Glutamatergic neuron (in vitro differentiated cells): ENCODE measurements at regions not wholly inside any gene's neighbourhood (a gene's known extent, or its start where the extent isn't known, plus 50 kb on each side); places are given as distances from the start of the nearest gene placed in this dataset.

ENCODE experiments used
- DNase-seq: peaks from one replicate; pipeline ENCODE4 v3.0.0; 2022
- H3K27ac Mint-ChIP-seq: one replicate; pipeline ENCODE4 v1.8.0; 2020; ENCODE audit warnings: mild to moderate bottlenecking, mixed read lengths, inconsistent platforms; ENCODE audit not compliant: unreplicated experiment
- H3K27me3 Mint-ChIP-seq: one replicate; pipeline ENCODE4 v1.8.0; 2020; ENCODE audit warnings: mild to moderate bottlenecking, moderate library complexity, mixed read lengths, inconsistent platforms; ENCODE audit not compliant: unreplicated experiment
- H3K36me3 Mint-ChIP-seq: one replicate; pipeline ENCODE4 v1.8.0; 2020; ENCODE audit warnings: mild to moderate bottlenecking, mixed read lengths, inconsistent platforms; ENCODE audit not compliant: unreplicated experiment
- H3K4me1 Mint-ChIP-seq: one replicate; pipeline ENCODE4 v1.8.0; 2020; ENCODE audit warnings: mild to moderate bottlenecking, low read depth, mixed read lengths, inconsistent platforms; ENCODE audit not compliant: unreplicated experiment
- H3K4me3 Mint-ChIP-seq: one replicate; pipeline ENCODE4 v1.8.0; 2020; ENCODE audit warnings: mild to moderate bottlenecking, mixed read lengths, inconsistent platforms; ENCODE audit not compliant: unreplicated experiment
- H3K9me3 Mint-ChIP-seq: one replicate; pipeline ENCODE4 v1.8.0; 2020; ENCODE audit warnings: mild to moderate bottlenecking, moderate library complexity, mixed read lengths, inconsistent platforms; ENCODE audit not compliant: unreplicated experiment
- TF ChIP-seq, protein P1 (sequence below): fragments of 200-600 bp; sonication (generic); IDR thresholded peaks from one replicate; pipeline ENCODE4 v1.5.0; 2021; ENCODE audit not compliant: partially characterized antibody, unreplicated experiment

DNA sequence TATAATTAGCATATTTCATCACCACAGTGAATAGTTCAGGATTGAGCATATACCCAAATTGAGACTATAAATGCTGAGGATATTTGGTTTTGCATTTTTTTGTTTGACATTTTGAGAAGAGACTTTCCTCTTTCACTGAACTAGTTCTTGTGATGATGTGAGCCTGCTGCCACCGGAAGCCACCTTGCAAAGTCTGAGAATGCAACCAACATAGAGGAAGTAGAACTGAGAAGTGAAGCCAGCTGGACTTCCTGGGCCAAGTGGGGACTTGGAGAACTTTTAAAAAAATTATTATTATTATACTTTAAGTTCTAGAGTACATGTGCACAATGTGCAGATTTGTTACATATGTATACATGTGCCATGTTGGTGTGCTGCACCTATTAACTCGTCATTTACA lies 102.3 kb downstream of the RPE65 start:
- Mint-ChIP-seq H3K27ac (no peak overlapping the region), H3K4me1 (no peaks in the 10 kb centered on the region), H3K4me3 (no peak overlapping the region), H3K27me3 (peaks cover 3% of the 10 kb centered on the region), H3K9me3 (no peaks in the 10 kb centered on the region), H3K36me3 (no peaks in the 10 kb centered on the region)
- TF ChIP-seq, protein P1, sequence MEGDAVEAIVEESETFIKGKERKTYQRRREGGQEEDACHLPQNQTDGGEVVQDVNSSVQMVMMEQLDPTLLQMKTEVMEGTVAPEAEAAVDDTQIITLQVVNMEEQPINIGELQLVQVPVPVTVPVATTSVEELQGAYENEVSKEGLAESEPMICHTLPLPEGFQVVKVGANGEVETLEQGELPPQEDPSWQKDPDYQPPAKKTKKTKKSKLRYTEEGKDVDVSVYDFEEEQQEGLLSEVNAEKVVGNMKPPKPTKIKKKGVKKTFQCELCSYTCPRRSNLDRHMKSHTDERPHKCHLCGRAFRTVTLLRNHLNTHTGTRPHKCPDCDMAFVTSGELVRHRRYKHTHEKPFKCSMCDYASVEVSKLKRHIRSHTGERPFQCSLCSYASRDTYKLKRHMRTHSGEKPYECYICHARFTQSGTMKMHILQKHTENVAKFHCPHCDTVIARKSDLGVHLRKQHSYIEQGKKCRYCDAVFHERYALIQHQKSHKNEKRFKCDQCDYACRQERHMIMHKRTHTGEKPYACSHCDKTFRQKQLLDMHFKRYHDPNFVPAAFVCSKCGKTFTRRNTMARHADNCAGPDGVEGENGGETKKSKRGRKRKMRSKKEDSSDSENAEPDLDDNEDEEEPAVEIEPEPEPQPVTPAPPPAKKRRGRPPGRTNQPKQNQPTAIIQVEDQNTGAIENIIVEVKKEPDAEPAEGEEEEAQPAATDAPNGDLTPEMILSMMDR, result no peak
- no peak for DNase-seq

DNA sequence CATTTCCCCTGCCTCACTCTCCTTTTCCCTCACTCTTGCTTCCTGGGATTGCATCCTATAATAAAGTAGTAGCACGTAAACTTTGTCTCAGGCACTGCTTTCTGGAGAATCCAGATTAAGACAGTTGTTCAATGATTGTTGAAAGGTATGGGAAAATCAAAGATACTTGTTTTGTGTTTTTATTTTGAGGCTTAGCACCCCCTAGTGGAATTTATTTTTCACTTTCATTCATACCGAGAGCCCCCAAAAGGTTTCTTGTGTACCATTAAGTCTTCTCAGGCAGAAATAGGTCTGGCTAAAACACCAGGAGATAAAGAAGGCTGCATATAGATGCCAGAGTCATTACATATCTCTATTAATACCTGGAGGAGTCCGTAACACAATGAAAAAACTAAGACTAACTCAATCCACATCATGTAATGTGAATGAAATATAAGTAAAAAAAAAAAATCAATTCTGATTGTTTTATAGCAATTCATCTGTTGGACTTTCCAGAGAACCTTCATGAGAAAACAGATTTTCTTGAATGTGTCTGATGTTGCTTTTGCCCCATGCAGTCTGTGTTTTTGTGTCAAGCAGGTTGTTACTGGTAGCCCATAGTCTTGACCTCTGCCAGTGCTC lies 103.5 kb downstream of the RPE65 start:
- Mint-ChIP-seq H3K4me3 (no peak overlapping the region), H3K27ac (no peak overlapping the region), H3K27me3 (peaks cover 3% of the 10 kb centered on the region), H3K4me1 (no peaks in the 10 kb centered on the region), H3K36me3 (no peaks in the 10 kb centered on the region), H3K9me3 (no peaks in the 10 kb centered on the region)
- no peak for DNase-seq
- TF ChIP-seq, protein P1, result peak; percentile 66

DNA sequence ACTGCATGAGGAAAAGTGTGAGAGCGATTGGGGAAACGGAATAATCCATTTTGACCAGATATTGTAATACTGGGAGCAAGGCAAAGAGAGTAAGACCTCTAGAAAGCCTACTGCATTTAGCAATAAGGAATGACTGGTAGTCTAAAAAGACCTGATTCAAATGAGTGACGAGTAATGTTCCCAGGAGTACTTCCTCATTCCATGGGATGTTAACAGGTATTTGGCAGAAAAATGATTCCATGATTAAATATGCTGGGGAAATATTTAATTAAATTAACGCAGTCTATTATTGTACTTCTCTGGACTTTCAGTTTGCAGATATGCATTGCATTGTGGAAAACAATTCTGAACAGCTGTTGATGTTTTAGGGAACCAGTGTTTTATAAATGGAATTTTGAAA lies 105.5 kb downstream of the RPE65 start:
- Mint-ChIP-seq H3K9me3 (no peaks in the 10 kb centered on the region), H3K4me3 (no peak overlapping the region), H3K27me3 (no peaks in the 10 kb centered on the region), H3K4me1 (no peaks in the 10 kb centered on the region), H3K27ac (no peak overlapping the region), H3K36me3 (no peaks in the 10 kb centered on the region)
- TF ChIP-seq, protein P1, result no peak
- DNase-seq, result no peak

DNA sequence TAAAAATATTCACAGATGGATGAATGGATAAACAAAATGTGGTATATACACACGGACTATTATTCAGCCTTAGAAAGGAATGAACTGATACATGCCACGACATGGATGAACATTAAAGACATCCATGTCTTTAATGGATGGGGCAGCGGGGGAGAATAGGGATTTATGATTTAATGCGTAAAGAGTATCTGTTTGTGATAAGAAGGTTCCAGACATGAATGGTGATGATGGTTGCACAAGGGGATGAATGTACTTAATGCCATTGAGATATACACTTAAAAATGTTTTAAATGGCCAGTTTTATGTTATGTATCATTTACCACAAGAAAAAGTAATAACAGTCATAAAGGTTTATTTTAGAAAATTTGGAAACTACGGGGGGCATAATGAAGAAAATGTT lies 108.6 kb upstream of the WLS start:
- Mint-ChIP-seq H3K36me3 (no peaks in the 10 kb centered on the region), H3K9me3 (no peaks in the 10 kb centered on the region), H3K27me3 (no peaks in the 10 kb centered on the region), H3K4me1 (no peaks in the 10 kb centered on the region), H3K4me3 (no peak overlapping the region), H3K27ac (no peak overlapping the region)
- DNase-seq, result no peak
- TF ChIP-seq, protein P1, result no peak

DNA sequence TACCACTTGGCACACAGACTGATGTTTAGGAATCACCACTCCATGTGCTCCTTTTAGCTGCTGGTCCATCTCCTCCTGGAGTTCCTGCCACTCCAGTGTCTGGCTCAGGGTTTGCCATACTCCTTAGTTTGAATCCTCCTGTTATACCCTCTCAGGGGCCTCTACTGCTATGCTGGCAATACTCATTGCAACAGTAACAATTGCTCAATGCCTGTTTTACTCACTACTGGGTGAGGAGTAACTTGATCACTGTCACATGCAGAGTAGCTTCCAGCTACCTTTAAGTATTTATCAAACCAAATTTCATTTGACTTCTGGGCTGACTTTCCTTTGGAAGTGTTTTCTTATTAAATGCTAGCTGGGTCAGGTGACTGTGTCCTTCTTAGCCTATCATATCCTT lies 107.2 kb upstream of the WLS start:
- no peak overlapping the region for H3K4me3 Mint-ChIP-seq
- TF ChIP-seq, protein P1, result no peak
- H3K27me3 Mint-ChIP-seq, result no peaks in the 10 kb centered on the region
- no peak overlapping the region for H3K27ac Mint-ChIP-seq
- no peaks in the 10 kb centered on the region for H3K4me1 Mint-ChIP-seq
- H3K9me3 Mint-ChIP-seq, result no peaks in the 10 kb centered on the region
- DNase-seq, result no peak
- no peaks in the 10 kb centered on the region for H3K36me3 Mint-ChIP-seq
